Liver (tissue), 7 donors: ENCODE measurements at regions not wholly inside any gene's neighbourhood (a gene's known extent, or its start where the extent isn't known, plus 50 kb on each side); places are given as distances from the start of the nearest gene placed in this dataset.

Experiments used
- DNase-seq: peaks from one replicate; pipeline ENCODE4 v3.0.0-alpha.2; 2017; ENCODE audit warnings: low spot score
- H3K27ac ChIP-seq, 2 donors: one replicate each; pipeline ENCODE4 v1.7.0; 2013; ENCODE audit warnings: inconsistent platforms in 2 of 2, low read length in 2 of 2, control low read depth in 1 of 2, low read depth in 1 of 2, mild to moderate bottlenecking in 1 of 2
- H3K27me3 ChIP-seq, 4 donors: one replicate each; pipeline versions ENCODE4 v1.6.1 to v1.7.0; 2013; ENCODE audit warnings: low read length in 3 of 4, inconsistent platforms in 1 of 4, mild to moderate bottlenecking in 1 of 4, moderate library complexity in 1 of 4; ENCODE audit not compliant: control insufficient read depth in 4 of 4, insufficient read depth in 4 of 4
- H3K36me3 ChIP-seq, 4 donors: one replicate each; pipeline versions ENCODE4 v1.6.1 to v1.7.0; 2013; ENCODE audit warnings: low read length in 3 of 4, mild to moderate bottlenecking in 3 of 4, low read depth in 1 of 4, moderate library complexity in 1 of 4; ENCODE audit not compliant: control insufficient read depth in 4 of 4, insufficient read depth in 3 of 4
- H3K4me1 ChIP-seq, 4 donors: one replicate each; pipeline versions ENCODE4 v1.6.1 to v1.7.0; 2013; ENCODE audit warnings: low read length in 3 of 4, mild to moderate bottlenecking in 3 of 4, moderate library complexity in 1 of 4; ENCODE audit not compliant: control insufficient read depth in 4 of 4, insufficient read depth in 4 of 4
- H3K4me3 ChIP-seq, 3 donors: one replicate each; pipeline versions ENCODE4 v1.6.1 to v1.7.0; 2013; ENCODE audit warnings: low read length in 3 of 3, control low read depth in 1 of 3, low read depth in 1 of 3, mild to moderate bottlenecking in 1 of 3
- H3K9ac ChIP-seq, 2 donors: one replicate each; pipeline ENCODE4 v1.7.0; 2013; ENCODE audit warnings: low read length in 2 of 2, mild to moderate bottlenecking in 2 of 2, moderate library complexity in 2 of 2, control low read depth in 1 of 2, low read depth in 1 of 2
- H3K9me3 ChIP-seq, 4 donors: one replicate each; pipeline versions ENCODE4 v1.6.1 to v1.7.0; 2013; ENCODE audit warnings: low read length in 3 of 4; ENCODE audit not compliant: control insufficient read depth in 4 of 4
- ATF3 ChIP-seq: IDR thresholded peaks from 2 replicates; pipeline ENCODE4 v1.6.1; 2016; ENCODE audit warnings: antibody characterized with exemption
- EGR1 ChIP-seq, 2 donors: IDR thresholded peaks; 2 replicates each; pipeline ENCODE4 v1.6.1; 2016 to 2018; ENCODE audit warnings: antibody characterized with exemption in 2 of 2, low read depth in 2 of 2
- FOXA2 ChIP-seq: IDR thresholded peaks from 2 replicates; pipeline ENCODE4 v1.6.1; 2016; ENCODE audit warnings: antibody characterized with exemption
- HNF4A ChIP-seq, 2 donors: conservative IDR thresholded peaks; 2 replicates each; pipeline ENCODE4 v1.6.1; 2016; ENCODE audit warnings: antibody characterized with exemption in 2 of 2, mild to moderate bottlenecking in 2 of 2
- HNF4G ChIP-seq: IDR thresholded peaks from 2 replicates; pipeline ENCODE4 v1.6.1; 2016; ENCODE audit warnings: antibody characterized with exemption
- NR2F2 ChIP-seq: IDR thresholded peaks from 2 replicates; pipeline ENCODE4 v1.6.1; 2016; ENCODE audit warnings: antibody characterized with exemption
- RAD21 ChIP-seq, 2 donors: IDR thresholded peaks; 2 replicates each; pipeline ENCODE4 v1.6.1; 2016; ENCODE audit warnings: antibody characterized with exemption in 2 of 2, mild to moderate bottlenecking in 2 of 2
- REST ChIP-seq: IDR thresholded peaks from 2 replicates; pipeline ENCODE4 v1.6.1; 2016; ENCODE audit warnings: antibody characterized with exemption, mild to moderate bottlenecking
- SP1 ChIP-seq: IDR thresholded peaks from 2 replicates; pipeline ENCODE4 v1.6.1; 2018; ENCODE audit warnings: antibody characterized with exemption, mild to moderate bottlenecking
- TAF1 ChIP-seq: conservative IDR thresholded peaks from 2 replicates; pipeline ENCODE4 v1.6.1; 2016; ENCODE audit warnings: antibody characterized with exemption, mild to moderate bottlenecking
- YY1 ChIP-seq: IDR thresholded peaks from 2 replicates; pipeline ENCODE4 v1.6.1; 2016; ENCODE audit warnings: antibody characterized with exemption, mild to moderate bottlenecking
- ZBTB33 ChIP-seq: IDR thresholded peaks from 2 replicates; pipeline ENCODE4 v1.6.1; 2016; ENCODE audit warnings: antibody characterized with exemption
- WGBS: extraction: QIAGEN DNeasy Blood & Tissue Kit; methylation state at CpG from one replicate; pipeline ENCODE4 v1.1.7; 2013; 5-methylcytosine and 5-hydroxymethylcytosine counted together
- donor health status: healthy.
- donor health status: healthy.
- donor health status: healthy.
- donor health status: healthy.

GRCh38 chr5:119949426-119949999, 320.2 kb downstream of the FAM170A start:
- H3K4me3 ChIP-seq = no peak overlapping the region
- H3K27me3 ChIP-seq = no peaks in the 10 kb centered on the region
- no peak overlapping the region for H3K27ac ChIP-seq
- DNase-seq = no peak
- no peak overlapping the region for H3K9ac ChIP-seq
- H3K36me3 ChIP-seq = no peaks in the 10 kb centered on the region
- H3K9me3 ChIP-seq = no peaks in the 10 kb centered on the region
- TF ChIP-seq ATF3 (no peak), REST (no peak), TAF1 (no peak), NR2F2 (no peak), ZBTB33 (no peak)
- no peaks in the 10 kb centered on the region for H3K4me1 ChIP-seq
- 60% methylated on average over 1 of the region's 1 CpG for WGBS

- no peaks in the 10 kb centered on the region for H3K4me1 ChIP-seq
- H3K4me3 ChIP-seq = no peak overlapping the region
- no peaks in the 10 kb centered on the region for H3K9me3 ChIP-seq
- WGBS = 34% methylated on average over 4 of the region's 4 CpGs
- no peak overlapping the region for H3K9ac ChIP-seq
- H3K27me3 ChIP-seq = no peaks in the 10 kb centered on the region
- no peaks in the 10 kb centered on the region for H3K36me3 ChIP-seq
- DNase-seq = no peak
- H3K27ac ChIP-seq = no peak overlapping the region
- TF ChIP-seq EGR1 (IDR thresholded peaks at IDR 0.05; ENCODE audit: low read depth in 2 of 2) (no peak), REST (no peak), ZBTB33 (no peak), YY1 (no peak), TAF1 (no peak), HNF4G (no peak), SP1 (no peak), RAD21 (IDR thresholded peaks at IDR 0.05) (no peak), HNF4A (conservative IDR thresholded peaks at IDR 0.05) (no peak), FOXA2 (no peak)
These were observed 322.1 kb downstream of the FAM170A start for GRCh38 chr5:119951330-119951934.
